Astrocyte of the spinal cord (primary cell): ENCODE measurements at regions not wholly inside any gene's neighbourhood (a gene's known extent, or its start where the extent isn't known, plus 50 kb on each side); places are given as distances from the start of the nearest gene placed in this dataset.

Experiments
- DNase-seq: peaks from one replicate; pipeline ENCODE4 v3.0.0; 2011; ENCODE audit warnings: low read depth, low spot score
- H3K4me3 ChIP-seq: 2 replicates; pipeline ENCODE4 v1.5.1; 2011; ENCODE audit warnings: low read depth, mild to moderate bottlenecking, low read length, moderate library complexity
- in situ Hi-C: cut with HindIII; loops from 2 replicates; pipeline ENCODE4 v1.10.0; 2017; ENCODE audit warnings: low sequenced_read_pairs
- TF ChIP-seq, protein P1 (sequence below): IDR thresholded peaks from 2 replicates; pipeline ENCODE4 v1.5.1; 2012; ENCODE audit warnings: low read depth, mild to moderate bottlenecking, low read length, inconsistent platforms

DNA sequence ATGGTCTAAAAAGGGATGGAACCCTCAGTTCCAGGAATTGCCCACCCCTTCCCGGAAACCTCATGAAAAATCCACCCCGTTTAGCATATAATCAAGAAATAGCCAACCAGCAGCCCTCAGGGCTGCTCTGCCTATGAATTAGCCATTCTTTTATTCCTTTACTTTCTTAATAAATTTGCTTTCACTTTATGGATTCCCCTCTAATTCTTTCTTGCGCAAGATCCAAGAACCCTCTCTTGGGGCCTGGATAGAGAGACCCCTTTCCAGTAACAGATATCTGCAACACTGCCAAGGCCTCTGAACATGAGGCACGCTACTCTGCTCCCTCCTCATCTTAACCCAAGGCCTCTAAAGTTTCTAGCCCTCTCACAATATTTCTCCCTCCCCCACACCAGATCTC, 58.9 kb upstream of the POU2F1 start:
- H3K4me3 ChIP-seq = no peak overlapping the region
- TF ChIP-seq, protein P1, sequence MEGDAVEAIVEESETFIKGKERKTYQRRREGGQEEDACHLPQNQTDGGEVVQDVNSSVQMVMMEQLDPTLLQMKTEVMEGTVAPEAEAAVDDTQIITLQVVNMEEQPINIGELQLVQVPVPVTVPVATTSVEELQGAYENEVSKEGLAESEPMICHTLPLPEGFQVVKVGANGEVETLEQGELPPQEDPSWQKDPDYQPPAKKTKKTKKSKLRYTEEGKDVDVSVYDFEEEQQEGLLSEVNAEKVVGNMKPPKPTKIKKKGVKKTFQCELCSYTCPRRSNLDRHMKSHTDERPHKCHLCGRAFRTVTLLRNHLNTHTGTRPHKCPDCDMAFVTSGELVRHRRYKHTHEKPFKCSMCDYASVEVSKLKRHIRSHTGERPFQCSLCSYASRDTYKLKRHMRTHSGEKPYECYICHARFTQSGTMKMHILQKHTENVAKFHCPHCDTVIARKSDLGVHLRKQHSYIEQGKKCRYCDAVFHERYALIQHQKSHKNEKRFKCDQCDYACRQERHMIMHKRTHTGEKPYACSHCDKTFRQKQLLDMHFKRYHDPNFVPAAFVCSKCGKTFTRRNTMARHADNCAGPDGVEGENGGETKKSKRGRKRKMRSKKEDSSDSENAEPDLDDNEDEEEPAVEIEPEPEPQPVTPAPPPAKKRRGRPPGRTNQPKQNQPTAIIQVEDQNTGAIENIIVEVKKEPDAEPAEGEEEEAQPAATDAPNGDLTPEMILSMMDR = no peak
- DNase-seq = no peak

DNA sequence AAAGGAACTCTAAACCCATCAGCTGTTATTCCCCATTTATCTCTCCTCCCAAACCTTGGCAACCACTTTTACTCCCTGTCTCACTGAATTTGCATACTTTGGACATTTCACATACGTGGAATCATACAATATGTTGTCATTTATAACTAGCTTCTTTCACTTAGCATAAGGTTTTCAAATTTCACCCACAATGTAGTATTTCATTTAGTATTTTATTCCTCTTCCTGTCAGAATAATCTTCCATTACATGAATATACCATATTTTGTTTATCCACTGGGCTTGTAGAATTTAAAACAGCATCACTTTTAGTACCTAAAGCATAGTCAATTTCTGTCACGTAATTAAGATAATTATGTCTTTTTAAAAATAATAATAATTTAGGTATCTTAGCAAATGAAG, 55.5 kb upstream of the POU2F1 start:
- no peak for DNase-seq
- no peak overlapping the region for H3K4me3 ChIP-seq
- TF ChIP-seq, protein P1 = no peak
- in situ Hi-C loops = no loop called here

More for the DNA sequence above, 58.9 kb upstream of the POU2F1 start:
- in situ Hi-C loops = no loop called here

DNA sequence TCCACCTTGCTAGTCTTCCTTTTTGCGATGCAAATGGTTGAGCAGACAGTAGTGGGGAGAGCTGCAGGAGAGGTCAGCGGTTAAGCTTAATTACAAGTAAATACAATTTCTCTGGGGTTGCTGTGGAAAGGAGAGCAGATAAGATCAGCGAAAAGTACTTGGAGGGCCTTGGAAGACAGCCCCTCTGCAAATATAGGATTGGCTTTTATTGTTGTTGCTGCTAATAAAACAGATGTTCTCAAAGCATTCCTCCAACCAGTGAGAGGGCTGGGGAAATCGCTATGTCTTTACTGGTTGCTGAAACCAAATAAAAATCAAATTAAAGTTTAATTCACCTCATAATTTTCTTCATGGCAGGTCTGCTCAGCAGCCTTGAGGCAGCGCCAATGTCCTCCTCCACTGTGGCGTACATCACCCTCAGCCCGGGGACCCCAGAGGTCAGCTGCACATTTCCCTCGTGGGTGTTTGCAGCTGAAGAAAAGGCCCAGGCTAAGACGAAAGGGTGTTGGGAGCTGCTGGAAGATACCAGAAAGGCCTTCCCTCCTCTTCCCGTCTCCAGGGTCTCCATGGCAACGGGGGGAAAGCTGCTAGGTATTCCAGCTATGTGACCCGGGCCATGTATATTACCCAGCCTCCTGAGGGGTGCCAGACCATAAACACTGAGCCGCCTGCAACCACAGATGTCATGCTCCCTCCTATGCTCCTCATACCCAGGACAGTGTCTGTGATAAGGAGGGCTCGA, 54.6 kb upstream of the POU2F1 start:
- peak; percentile 76 for DNase-seq
- TF ChIP-seq, protein P1 = no peak
- in situ Hi-C loops = no loop called here
- no peak overlapping the region for H3K4me3 ChIP-seq

DNA sequence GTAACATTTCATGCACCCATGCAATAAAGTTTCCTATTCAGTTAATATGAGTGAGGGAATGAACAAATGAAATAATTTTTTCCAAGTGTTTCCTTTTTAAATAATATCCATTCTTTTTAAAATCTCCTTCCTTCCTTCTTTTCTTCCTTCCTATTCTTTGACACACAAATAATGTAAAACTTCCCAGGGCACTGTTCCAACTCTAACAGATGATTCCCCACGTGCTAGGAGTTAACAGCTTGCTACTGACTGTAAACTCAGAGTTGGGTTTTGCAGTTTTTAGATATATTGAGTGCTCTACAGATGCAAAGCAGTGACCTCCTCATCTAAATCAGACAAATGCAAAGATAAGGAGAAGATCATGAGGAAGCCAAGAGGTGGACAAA, 54.0 kb upstream of the POU2F1 start:
- in situ Hi-C loops = no loop called here
- TF ChIP-seq, protein P1 = no peak

DNA sequence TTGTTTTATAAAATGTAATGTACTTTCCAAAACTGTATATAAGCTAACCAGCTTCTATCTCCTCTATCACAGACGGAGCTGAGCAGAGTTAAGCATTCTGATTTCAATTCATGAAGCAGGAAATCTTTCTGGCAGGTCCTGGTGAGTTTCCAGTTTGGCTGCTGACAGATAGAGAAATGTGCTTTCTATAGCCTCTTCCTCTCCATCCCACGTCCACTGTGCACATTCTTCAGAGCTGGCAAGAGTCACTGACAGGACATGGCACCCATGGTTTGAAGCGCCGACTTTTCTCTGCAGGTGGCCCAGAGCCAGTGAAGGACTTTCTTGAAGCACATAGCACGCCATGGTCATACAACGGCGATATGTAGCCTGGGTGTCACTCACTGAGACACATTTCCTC, 52.3 kb upstream of the POU2F1 start:
- no peak for DNase-seq
- H3K4me3 ChIP-seq = no peak overlapping the region
- in situ Hi-C loops = no loop called here
- TF ChIP-seq, protein P1 = no peak

More for the DNA sequence above, 54.0 kb upstream of the POU2F1 start:
- DNase-seq = no peak
- H3K4me3 ChIP-seq = no peak overlapping the region

DNA sequence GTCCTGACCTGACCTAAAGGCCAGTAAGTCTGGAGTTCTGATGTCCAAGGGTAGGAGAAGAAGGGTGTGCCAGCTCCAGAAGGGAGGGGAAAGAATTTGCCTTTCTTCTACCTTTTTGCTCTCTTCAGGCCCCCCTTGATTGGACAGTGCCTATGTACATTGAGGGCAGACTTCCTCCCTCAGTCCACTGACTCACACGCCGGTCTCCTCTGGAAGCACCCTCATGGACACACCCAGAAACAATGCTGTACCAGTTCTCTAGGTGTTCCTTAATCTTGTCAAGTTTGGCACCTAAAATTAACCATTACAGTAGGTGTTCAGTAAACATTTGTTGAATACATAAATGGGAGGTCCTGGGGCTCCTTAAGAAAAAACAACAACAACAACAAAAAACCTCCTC, 51.0 kb upstream of the POU2F1 start:
- no peak overlapping the region for H3K4me3 ChIP-seq
- TF ChIP-seq, protein P1 = no peak
- no peak for DNase-seq
- in situ Hi-C loops = no loop called here
